Astrocyte of the hippocampus (primary cell): ENCODE measurements at regions not wholly inside any gene's neighbourhood (a gene's known extent, or its start where the extent isn't known, plus 50 kb on each side); places are given as distances from the start of the nearest gene placed in this dataset.
"Not testable (repeated sequence)": the region's sequence is repeated elsewhere in the genome, so short reads cannot be mapped to it uniquely, and the experiment has no call there.

ENCODE experiments used
- DNase-seq: peaks from one replicate; pipeline ENCODE4 v3.0.0; 2011; ENCODE audit warnings: low read depth, low spot score

DNA sequence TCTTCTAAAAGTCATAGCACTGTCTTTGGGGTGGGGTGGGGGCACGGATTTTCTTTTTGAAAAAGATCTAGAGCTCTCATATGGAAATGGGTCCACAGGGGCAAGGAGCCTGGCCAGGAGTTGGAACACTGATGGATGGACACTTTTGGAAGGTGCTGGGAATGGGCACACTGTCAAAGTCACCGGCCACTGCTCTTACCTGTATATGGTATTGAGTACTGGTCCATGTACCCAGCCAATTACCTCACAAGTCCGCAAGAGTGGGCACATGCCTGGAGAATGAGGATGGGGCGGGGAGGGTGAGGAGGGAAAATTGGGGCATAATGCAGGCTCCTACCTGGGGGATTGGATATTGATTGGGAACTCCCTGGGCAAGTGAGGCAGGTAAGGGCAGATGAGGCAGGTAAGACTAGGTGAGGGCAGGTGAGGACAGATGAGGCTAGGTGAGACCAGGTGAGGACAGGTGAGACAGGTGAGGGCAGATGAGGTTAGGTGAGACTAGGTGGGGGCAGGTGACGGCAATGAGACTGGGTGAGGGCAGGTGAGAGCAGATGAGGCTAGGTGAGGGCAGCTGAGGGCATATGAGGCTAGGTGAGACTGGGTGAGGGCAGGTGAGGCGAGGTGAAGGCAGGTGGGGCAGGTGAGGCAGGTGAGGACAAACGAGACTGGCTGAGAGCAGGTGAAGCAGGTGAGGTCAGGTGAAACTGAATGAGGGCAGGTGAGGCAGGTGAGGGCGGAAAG is 167.9 kb downstream of the NRN1 start:
- DNase-seq: no peak

DNA sequence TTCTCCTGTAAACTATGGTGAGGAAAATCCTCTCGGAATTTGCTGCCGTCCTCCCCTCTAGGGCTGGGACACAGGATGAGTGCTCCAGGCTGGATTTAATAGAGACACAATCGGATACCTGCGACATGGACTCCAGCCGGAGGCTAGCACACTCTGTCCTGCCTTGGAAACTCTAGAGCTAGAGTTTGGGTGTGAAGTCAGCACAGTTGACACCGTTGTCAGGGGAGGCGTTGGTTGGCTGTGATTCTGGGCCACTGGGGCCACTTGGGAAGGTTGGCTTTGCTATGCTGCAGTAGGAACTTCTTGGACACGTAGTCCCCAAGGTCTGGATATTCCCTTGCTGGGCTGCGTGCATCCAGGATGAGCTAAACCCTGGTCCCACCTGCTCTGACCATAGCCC is 169.4 kb downstream of the NRN1 start:
- no peak for DNase-seq

DNA sequence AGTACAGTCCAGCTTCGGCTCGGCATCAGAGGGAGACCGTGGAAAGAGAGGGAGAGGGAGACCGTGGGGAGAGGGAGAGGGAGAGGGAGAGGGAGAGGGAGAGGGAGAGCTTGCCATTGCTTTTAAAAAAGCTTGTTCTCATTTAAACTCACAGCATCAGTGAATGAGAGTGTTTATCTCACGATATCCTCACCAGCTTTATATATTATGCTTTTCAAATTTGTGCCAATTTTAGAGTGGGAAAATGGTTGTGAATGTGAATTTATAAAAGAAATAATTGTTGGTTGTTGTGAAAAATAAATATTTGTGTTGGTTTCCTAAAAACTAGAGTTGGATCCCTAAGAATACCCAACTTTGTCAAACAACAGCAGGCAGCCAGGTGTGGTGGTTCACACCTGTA is 170.1 kb downstream of the NRN1 start:
- DNase-seq: not testable (repeated sequence)

DNA sequence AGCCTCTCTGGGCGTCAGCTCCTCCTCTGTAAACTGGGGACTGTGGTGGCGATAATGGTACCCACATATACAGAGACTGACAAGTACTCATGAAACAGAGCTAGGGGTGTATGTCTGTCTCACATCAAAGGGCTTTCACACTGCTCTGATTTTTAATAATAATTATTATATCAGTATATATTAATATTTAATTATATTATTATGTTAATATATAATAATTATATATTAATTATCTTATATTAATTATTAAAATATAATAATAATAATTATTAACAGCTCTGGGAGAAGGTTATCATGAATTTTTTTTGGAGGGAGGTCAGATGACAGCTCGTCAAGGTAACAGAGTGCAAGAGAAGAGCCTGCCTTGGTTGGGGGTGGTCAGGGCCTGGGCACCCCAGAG is 173.6 kb downstream of the NRN1 start:
- DNase-seq: no peak

DNA sequence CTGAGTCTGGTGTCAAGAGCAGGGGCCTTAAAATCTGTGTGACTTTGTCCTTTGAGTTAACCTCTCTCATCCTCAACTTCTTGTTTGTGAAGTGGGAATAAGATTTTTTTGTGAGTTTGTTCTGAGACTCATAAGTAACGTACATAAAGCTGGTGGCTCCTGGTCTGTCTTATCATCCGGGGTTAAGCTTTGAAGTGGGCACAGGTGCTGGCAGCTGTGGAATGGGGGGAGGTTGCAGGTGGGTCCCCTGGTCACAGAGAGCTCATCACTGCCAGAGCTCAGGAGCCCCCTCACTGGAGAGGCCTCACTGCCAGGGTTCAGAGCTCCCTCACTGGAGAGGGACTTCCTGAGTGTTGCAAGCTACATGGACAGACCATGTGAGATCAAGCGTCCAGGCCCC is 174.1 kb downstream of the NRN1 start:
- no peak for DNase-seq

DNA sequence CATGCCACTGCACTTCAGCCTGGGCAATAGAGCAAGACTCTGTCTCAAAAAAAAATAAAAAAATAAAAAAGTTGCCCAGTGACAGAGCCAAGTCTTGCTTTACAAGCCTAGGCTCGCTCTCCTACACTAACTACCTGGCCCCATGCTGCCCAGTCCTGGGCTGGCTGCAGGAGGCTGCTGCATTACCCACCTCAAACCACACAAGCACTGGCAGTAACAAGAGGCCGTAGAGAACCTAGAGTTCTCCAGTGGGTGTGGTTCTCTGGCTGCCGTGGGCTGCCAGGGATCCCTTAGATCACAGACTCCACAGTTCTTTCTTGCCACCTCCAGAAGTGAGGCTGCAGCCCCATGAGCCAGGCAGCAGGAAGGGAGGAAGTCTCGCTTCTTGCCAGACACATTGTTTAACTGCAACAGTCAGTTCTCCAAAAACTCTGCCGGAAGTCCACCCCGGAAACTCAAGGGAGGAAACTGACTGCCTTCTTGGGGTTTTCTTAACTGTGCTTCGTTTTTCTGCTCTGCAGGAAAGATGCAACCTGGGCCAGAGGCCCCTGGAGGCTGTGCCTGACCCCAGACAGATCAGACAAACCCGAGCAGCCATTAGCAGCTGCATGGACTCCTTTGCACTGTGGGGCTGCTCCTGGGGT is 175.4 kb downstream of the NRN1 start:
- DNase-seq: not testable (repeated sequence)

DNA sequence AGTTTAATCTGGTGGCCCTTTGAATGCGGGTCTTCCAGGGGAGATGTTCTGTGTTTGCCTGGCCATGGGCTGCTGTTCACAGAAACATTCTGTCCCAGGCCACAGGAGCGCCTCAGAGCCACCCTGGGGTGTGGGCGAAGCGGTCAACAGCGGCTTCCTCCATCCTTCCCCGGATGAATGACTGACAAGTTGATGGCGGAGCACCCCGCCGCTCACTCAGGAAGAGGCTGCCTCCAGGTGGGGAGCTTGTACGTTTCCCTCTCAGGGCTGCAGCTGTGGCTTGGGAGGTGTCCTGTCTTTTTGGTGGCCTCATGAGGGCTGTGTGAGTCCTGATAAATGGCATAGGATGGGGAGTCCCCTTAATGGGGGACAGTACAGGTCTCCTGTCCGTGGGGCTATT is 178.4 kb downstream of the NRN1 start:
- DNase-seq: no peak

DNA sequence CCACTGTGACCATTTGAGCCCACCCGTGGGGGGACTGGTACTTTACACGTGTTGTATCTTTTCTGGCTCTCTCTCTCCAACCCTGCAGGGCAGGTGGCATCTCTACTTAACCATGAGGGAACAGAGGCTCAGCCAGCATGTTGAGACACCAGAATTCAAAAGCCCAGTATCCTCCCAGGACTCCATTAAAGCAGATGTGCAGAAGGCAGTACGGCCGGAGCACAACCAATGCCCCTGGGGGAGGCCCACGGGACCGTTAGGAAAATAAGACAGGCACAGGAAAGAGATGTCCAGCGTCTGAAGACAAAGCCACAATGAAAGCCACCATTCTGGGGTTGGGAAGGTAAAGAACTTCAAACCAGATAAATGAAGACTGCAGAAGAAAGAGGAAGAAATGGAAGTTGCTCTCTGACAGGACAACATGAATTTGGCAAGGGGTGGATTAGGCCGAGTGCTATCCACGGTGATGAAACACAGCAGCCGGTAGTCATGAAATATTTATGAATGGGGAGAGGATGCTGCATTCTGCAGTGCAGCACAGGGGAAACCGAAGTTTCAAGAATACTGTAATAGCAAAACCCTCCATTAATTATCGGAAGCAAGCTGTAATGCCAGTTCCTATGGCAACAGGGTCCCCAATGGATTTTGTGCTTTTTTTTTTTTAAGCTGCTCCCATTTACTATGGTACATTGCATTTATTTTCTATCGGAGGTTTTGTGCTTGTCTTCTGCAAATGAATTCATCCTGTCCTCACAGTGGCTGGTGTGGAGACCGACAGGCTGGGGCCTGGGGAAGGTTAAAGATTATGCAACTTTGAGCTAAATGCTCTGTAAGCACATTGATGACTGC is 179.4 kb downstream of the NRN1 start:
- peak; percentile 11 for DNase-seq

DNA sequence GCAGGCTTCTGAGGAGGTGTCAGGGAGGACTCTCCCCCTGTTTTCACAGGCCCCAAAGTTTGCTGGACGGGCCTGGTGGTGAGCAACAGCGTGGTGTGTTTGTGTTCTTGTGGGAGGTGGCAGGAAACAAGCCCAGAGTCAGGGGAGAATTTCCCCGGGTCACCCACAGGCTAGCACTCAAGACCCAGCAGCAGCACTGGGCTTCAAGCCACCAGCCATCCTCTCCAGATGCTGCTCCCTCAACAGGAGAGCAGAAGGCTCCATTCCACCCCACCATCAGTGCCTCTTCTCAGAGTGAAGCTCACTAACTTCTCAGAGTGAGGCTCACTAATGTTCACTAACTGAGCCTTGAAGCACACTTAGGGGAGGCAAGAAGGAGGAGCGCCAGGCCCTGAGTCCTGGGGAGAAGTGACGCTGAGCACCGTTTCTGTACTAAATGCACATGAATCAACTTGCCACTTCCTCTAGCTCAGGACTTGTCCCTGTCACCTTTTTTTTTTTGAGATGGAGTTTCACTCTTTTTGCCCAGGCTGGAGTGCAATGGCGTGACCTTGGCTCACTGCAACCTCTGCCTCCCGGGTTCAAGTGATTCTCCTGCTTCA is 182.2 kb downstream of the NRN1 start:
- DNase-seq: not testable (repeated sequence)
